HUES48 (cell line): ENCODE measurements at regions not wholly inside any gene's neighbourhood (a gene's known extent, or its start where the extent isn't known, plus 50 kb on each side); places are given as distances from the start of the nearest gene placed in this dataset.

Source experiments
- H3K27ac ChIP-seq: one replicate; pipeline ENCODE4 v1.7.0; 2013; ENCODE audit warnings: low read depth, low read length, inconsistent platforms
- H3K27me3 ChIP-seq: 2 replicates; pipeline ENCODE4 v1.6.1; 2013; ENCODE audit warnings: mild to moderate bottlenecking, low read length; ENCODE audit not compliant: control insufficient read depth, insufficient read depth
- H3K36me3 ChIP-seq: 2 replicates; pipeline ENCODE4 v1.6.1; 2013; ENCODE audit warnings: low read length; ENCODE audit not compliant: control insufficient read depth, insufficient read depth
- H3K4me1 ChIP-seq: 2 replicates; pipeline ENCODE4 v1.6.1; 2013; ENCODE audit warnings: mild to moderate bottlenecking, low read length; ENCODE audit not compliant: control insufficient read depth, insufficient read depth
- H3K4me3 ChIP-seq: 2 replicates; pipeline ENCODE4 v1.5.1; 2013; ENCODE audit warnings: mild to moderate bottlenecking, low read depth, low read length
- H3K9ac ChIP-seq: 2 replicates; pipeline ENCODE4 v1.6.1; 2013; ENCODE audit warnings: mild to moderate bottlenecking, low read depth, low read length, moderate library complexity
- H3K9me3 ChIP-seq: 2 replicates; pipeline ENCODE4 v1.6.1; 2013; ENCODE audit warnings: low read length; ENCODE audit not compliant: control insufficient read depth, insufficient read depth

- H3K27ac ChIP-seq = no peak overlapping the region
- no peaks in the 10 kb centered on the region for H3K27me3 ChIP-seq
- peaks cover 7% of the 10 kb centered on the region for H3K9me3 ChIP-seq
- H3K9ac ChIP-seq = no peak overlapping the region
- H3K36me3 ChIP-seq = no peaks in the 10 kb centered on the region
- no peaks in the 10 kb centered on the region for H3K4me1 ChIP-seq
- no peak overlapping the region for H3K4me3 ChIP-seq
Observed at GRCh38 chr7:94104301-94104700, 100.1 kb upstream of the BET1 start.

- Histone ChIP-seq H3K27me3 (no peaks in the 10 kb centered on the region), H3K4me1 (no peaks in the 10 kb centered on the region), H3K9ac (no peak overlapping the region), H3K4me3 (no peak overlapping the region), H3K27ac (no peak overlapping the region), H3K36me3 (no peaks in the 10 kb centered on the region), H3K9me3 (no peaks in the 10 kb centered on the region)
Observed at GRCh38 chr7:94109556-94109955, 105.4 kb upstream of the BET1 start.

GRCh38 chr7:94111009-94111408 is 106.9 kb upstream of the BET1 start:
- Histone ChIP-seq H3K27ac (no peak overlapping the region), H3K9ac (no peak overlapping the region), H3K9me3 (no peaks in the 10 kb centered on the region), H3K36me3 (no peaks in the 10 kb centered on the region), H3K27me3 (no peaks in the 10 kb centered on the region), H3K4me1 (no peaks in the 10 kb centered on the region), H3K4me3 (no peak overlapping the region)

DNA sequence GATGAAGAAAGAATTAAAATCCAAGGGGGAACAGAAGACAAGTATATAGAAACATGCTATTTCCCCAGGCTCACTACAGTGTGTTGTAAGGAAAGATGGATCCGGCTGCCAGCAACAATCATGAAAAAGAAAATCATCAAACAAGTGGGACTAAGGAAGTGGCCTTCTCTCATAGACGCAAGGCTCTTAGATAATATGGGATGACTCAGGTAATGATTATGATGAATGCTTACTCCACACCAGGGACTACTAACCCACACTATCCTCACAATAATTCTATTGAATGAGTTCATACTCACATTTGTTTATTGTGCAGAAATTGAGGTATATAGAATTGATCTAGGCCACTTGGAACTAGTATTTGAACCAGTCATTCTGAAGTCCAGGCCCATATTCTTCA is 111.2 kb upstream of the BET1 start:
- no peak overlapping the region for H3K4me3 ChIP-seq
- no peak overlapping the region for H3K27ac ChIP-seq
- no peak overlapping the region for H3K9ac ChIP-seq
- H3K4me1 ChIP-seq = no peaks in the 10 kb centered on the region
- no peaks in the 10 kb centered on the region for H3K36me3 ChIP-seq
- no peaks in the 10 kb centered on the region for H3K27me3 ChIP-seq
- no peaks in the 10 kb centered on the region for H3K9me3 ChIP-seq

DNA sequence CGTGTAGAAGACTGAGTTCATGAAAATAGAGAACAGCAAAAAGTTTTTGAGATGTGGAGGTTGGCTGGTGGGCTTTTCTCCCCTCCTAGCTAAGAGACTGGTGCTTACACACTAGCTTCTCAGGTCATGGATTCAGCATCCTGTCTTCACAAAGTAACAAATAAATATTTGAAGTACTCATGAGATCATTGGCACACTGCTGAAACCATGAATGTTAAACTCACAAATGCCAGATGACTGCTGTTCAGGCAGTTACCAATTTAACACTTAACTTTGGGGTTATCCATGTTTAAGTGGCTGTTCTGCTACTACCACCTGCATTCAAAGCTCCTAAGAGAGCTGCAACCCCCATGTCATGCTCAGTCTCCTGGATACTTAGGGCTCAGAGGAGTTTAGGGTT is 119.0 kb upstream of the BET1 start:
- H3K9ac ChIP-seq = no peak overlapping the region
- no peaks in the 10 kb centered on the region for H3K27me3 ChIP-seq
- H3K4me3 ChIP-seq = no peak overlapping the region
- H3K36me3 ChIP-seq = no peaks in the 10 kb centered on the region
- no peaks in the 10 kb centered on the region for H3K9me3 ChIP-seq
- no peak overlapping the region for H3K27ac ChIP-seq
- H3K4me1 ChIP-seq = no peaks in the 10 kb centered on the region

- H3K36me3 ChIP-seq = no peaks in the 10 kb centered on the region
- no peaks in the 10 kb centered on the region for H3K9me3 ChIP-seq
- no peak overlapping the region for H3K9ac ChIP-seq
- no peaks in the 10 kb centered on the region for H3K4me1 ChIP-seq
- no peak overlapping the region for H3K27ac ChIP-seq
- no peaks in the 10 kb centered on the region for H3K27me3 ChIP-seq
- H3K4me3 ChIP-seq = no peak overlapping the region
Observed at GRCh38 chr7:94127026-94127425, 122.9 kb upstream of the BET1 start.

DNA sequence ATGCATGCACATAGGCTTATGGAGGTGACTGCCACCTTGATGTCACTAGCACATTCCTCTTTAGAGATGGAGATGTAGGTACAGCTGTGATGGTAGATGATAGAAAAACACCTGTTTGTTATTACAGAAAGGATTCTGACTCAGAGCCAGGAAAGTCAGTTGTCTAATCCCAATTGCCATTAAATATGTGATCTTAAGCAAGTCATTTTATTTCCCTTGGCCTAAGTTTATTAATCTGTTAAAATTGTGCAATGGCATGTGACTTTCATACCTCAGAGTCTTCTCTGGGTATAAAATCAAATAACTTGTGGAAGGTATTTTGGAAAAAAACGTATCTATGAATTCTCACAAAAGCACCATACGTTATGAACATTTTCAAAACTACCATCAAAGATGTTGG is 123.9 kb upstream of the BET1 start:
- no peaks in the 10 kb centered on the region for H3K36me3 ChIP-seq
- no peaks in the 10 kb centered on the region for H3K4me1 ChIP-seq
- no peak overlapping the region for H3K9ac ChIP-seq
- H3K4me3 ChIP-seq = no peak overlapping the region
- H3K27me3 ChIP-seq = no peaks in the 10 kb centered on the region
- no peak overlapping the region for H3K27ac ChIP-seq
- no peaks in the 10 kb centered on the region for H3K9me3 ChIP-seq

- Histone ChIP-seq H3K27ac (no peak overlapping the region), H3K9me3 (no peaks in the 10 kb centered on the region), H3K9ac (no peak overlapping the region), H3K27me3 (no peaks in the 10 kb centered on the region), H3K4me3 (no peak overlapping the region), H3K36me3 (no peaks in the 10 kb centered on the region), H3K4me1 (0 out of 2 replicates have a peak, but pooled peaks cover 2% of the 10 kb centered on the region)
Observed at GRCh38 chr7:94129443-94130140, 125.4 kb upstream of the BET1 start.

- H3K9ac ChIP-seq = no peak overlapping the region
- no peak overlapping the region for H3K27ac ChIP-seq
- no peaks in the 10 kb centered on the region for H3K27me3 ChIP-seq
- H3K36me3 ChIP-seq = no peaks in the 10 kb centered on the region
- H3K4me1 ChIP-seq = 0 out of 2 replicates have a peak, but pooled peaks cover 2% of the 10 kb centered on the region
- no peak overlapping the region for H3K4me3 ChIP-seq
- no peaks in the 10 kb centered on the region for H3K9me3 ChIP-seq
Observed at GRCh38 chr7:94130716-94131115, 126.6 kb upstream of the BET1 start.

GRCh38 chr7:94133460-94133859 is 129.3 kb upstream of the BET1 start:
- H3K9ac ChIP-seq = no peak overlapping the region
- no peaks in the 10 kb centered on the region for H3K27me3 ChIP-seq
- no peak overlapping the region for H3K4me3 ChIP-seq
- H3K4me1 ChIP-seq = 0 out of 2 replicates have a peak, but pooled peaks cover 2% of the 10 kb centered on the region
- H3K36me3 ChIP-seq = no peaks in the 10 kb centered on the region
- no peaks in the 10 kb centered on the region for H3K9me3 ChIP-seq
- H3K27ac ChIP-seq = no peak overlapping the region

DNA sequence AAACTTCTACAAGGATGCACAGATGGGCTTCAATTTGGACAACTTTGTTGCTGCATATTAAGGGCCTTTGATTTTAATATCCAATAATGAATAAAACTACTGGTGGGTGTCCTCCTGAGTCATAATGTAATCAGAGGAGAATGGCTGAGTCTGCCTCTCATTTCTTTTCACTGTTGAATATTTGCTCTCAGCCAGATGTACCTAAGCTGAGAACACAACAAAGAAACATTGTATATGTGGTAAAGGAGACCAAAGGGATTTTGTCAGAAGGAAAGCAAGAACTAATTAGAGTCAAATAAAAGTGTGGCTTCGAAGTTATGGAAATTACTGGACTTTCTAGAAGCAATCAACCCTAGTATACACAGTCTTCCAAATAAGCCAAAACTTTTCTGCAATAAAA is 131.0 kb upstream of the BET1 start:
- Histone ChIP-seq H3K36me3 (no peaks in the 10 kb centered on the region), H3K27me3 (no peaks in the 10 kb centered on the region), H3K9me3 (no peaks in the 10 kb centered on the region), H3K4me3 (no peak overlapping the region), H3K4me1 (0 out of 2 replicates have a peak, but pooled peaks cover 2% of the 10 kb centered on the region), H3K9ac (no peak overlapping the region), H3K27ac (no peak overlapping the region)
